ENCODE measurements at regions not wholly inside any gene's neighbourhood (a gene's known extent, or its start where the extent isn't known, plus 50 kb on each side); places are given as distances from the start of the nearest gene placed in this dataset.

GRCh38 chr10:79014796-79015195, 54.0 kb upstream of the ZMIZ1 start:
- Mint-ChIP-seq H3K4me3 (no peak overlapping the region), H3K27me3 (ENCODE audit: low read depth) (peaks cover 14% of the 10 kb centered on the region), H3K4me1 (ENCODE audit: low read depth) (no peaks in the 10 kb centered on the region), H3K27ac (no peak overlapping the region), H3K36me3 (ENCODE audit: low read depth) (no peaks in the 10 kb centered on the region), H3K9me3 (no peaks in the 10 kb centered on the region)
- no peak for DNase-seq (ENCODE audit: low spot score)

GRCh38 chr10:79017882-79018520, 50.8 kb upstream of the ZMIZ1 start:
- Mint-ChIP-seq H3K9me3 (no peaks in the 10 kb centered on the region), H3K27me3 (ENCODE audit: low read depth) (peaks cover 10% of the 10 kb centered on the region), H3K4me3 (no peak overlapping the region), H3K4me1 (ENCODE audit: low read depth) (no peaks in the 10 kb centered on the region), H3K27ac (no peak overlapping the region), H3K36me3 (ENCODE audit: low read depth) (no peaks in the 10 kb centered on the region)
- no peak for DNase-seq (ENCODE audit: low spot score)

- peaks cover 9% of the 10 kb centered on the region for H3K27me3 Mint-ChIP-seq (ENCODE audit: low read depth)
- no peak overlapping the region for H3K4me3 Mint-ChIP-seq
- H3K9me3 Mint-ChIP-seq = no peaks in the 10 kb centered on the region
- no peak for DNase-seq (ENCODE audit: low spot score)
- H3K36me3 Mint-ChIP-seq (ENCODE audit: low read depth) = no peaks in the 10 kb centered on the region
- no peaks in the 10 kb centered on the region for H3K4me1 Mint-ChIP-seq (ENCODE audit: low read depth)
- no peak overlapping the region for H3K27ac Mint-ChIP-seq
Observed at GRCh38 chr10:79018521-79019011, 50.2 kb upstream of the ZMIZ1 start.

Measured in T-helper 2 cell treated with Interferon-gamma antibody and Interleukin-4, amounts not matched to agents 5 μg/mL and 100 μg/mL, for 36 hours (primary cell).